GM23338 (cell line): ENCODE measurements at regions not wholly inside any gene's neighbourhood (a gene's known extent, or its start where the extent isn't known, plus 50 kb on each side); places are given as distances from the start of the nearest gene placed in this dataset.

Source experiments
- ATAC-seq: fragments of 200-7000 bp; cut with Tn5 transposase; 3 replicates; pipeline ENCODE4 v1.9.1; 2020
- DNase-seq: peaks from one replicate; pipeline ENCODE4 v3.0.0-alpha.2; 2015; ENCODE audit warnings: low spot score
- H2AFZ ChIP-seq: fragments of 200-600 bp; sonication (generic); 2 replicates; pipeline ENCODE4 v1.8.0; 2016; ENCODE audit warnings: antibody characterized with exemption, mild to moderate bottlenecking, moderate library complexity
- H3F3A ChIP-seq: fragments of 200-600 bp; sonication (generic); replicated peaks from 2 replicates; pipeline ENCODE4 v1.8.0; 2017; ENCODE audit warnings: antibody characterized with exemption, mixed run types, low read depth
- H3K27ac ChIP-seq: fragments of 200-600 bp; sonication (generic); 2 replicates; pipeline ENCODE4 v1.6.1; 2016; ENCODE audit warnings: low read depth
- H3K27me3 ChIP-seq: fragments of 200-600 bp; sonication (generic); 2 replicates; pipeline ENCODE4 v1.8.0; 2016; ENCODE audit warnings: mild to moderate bottlenecking, mixed run types, moderate library complexity; ENCODE audit not compliant: insufficient read depth
- H3K36me3 ChIP-seq: fragments of 200-600 bp; sonication (generic); 2 replicates; pipeline ENCODE4 v1.8.0; 2016; ENCODE audit warnings: mild to moderate bottlenecking; ENCODE audit not compliant: insufficient read depth
- H3K4me1 ChIP-seq: fragments of 200-600 bp; sonication (generic); 2 replicates; pipeline ENCODE4 v1.8.0; 2016; ENCODE audit warnings: mild to moderate bottlenecking, moderate library complexity; ENCODE audit not compliant: insufficient read depth
- H3K4me2 ChIP-seq: fragments of 200-600 bp; sonication (generic); 2 replicates; pipeline ENCODE4 v1.7.1; 2017; ENCODE audit warnings: mixed run types
- H3K4me3 ChIP-seq: fragments of 200-600 bp; sonication (generic); 2 replicates; pipeline ENCODE4 v1.6.1; 2016; ENCODE audit warnings: mixed run types
- H3K79me2 ChIP-seq: fragments of 200-600 bp; sonication (generic); replicated peaks from 2 replicates; pipeline ENCODE4 v1.8.0; 2017; ENCODE audit warnings: mild to moderate bottlenecking; ENCODE audit not compliant: insufficient read depth
- H3K9me2 ChIP-seq: fragments of 200-600 bp; sonication (generic); 2 replicates; pipeline ENCODE4 v1.8.0; 2017; ENCODE audit not compliant: insufficient read depth
- H4K20me1 ChIP-seq: fragments of 200-600 bp; sonication (generic); replicated peaks from 2 replicates; pipeline ENCODE4 v1.8.0; 2017; ENCODE audit warnings: mild to moderate bottlenecking; ENCODE audit not compliant: insufficient read depth
- H3K27ac Mint-ChIP-seq: 2 replicates; pipeline ENCODE4 v1.8.0; 2020; ENCODE audit warnings: inconsistent platforms, mild to moderate bottlenecking, moderate library complexity, mixed read lengths
- H3K27me3 Mint-ChIP-seq: 3 replicates; pipeline ENCODE4 v1.8.0; 2022; ENCODE audit warnings: low read depth, mild to moderate bottlenecking, moderate library complexity, mixed read lengths, inconsistent platforms; ENCODE audit not compliant: insufficient read depth, poor library complexity
- H3K36me3 Mint-ChIP-seq: 3 replicates; pipeline ENCODE4 v1.8.0; 2021; ENCODE audit warnings: low read depth, mild to moderate bottlenecking, inconsistent platforms, moderate library complexity, mixed read lengths
- H3K4me1 Mint-ChIP-seq: 3 replicates; pipeline ENCODE4 v1.8.0; 2020; ENCODE audit warnings: mild to moderate bottlenecking, inconsistent platforms, mixed read lengths
- H3K4me3 Mint-ChIP-seq: 3 replicates; pipeline ENCODE4 v1.8.0; 2021; ENCODE audit warnings: moderate library complexity, mild to moderate bottlenecking, inconsistent platforms, mixed read lengths
- H3K9me3 Mint-ChIP-seq: 3 replicates; pipeline ENCODE4 v1.8.0; 2020; ENCODE audit warnings: moderate library complexity, mild to moderate bottlenecking, inconsistent platforms, mixed read lengths
- CTCF ChIP-seq, 2 experiments: fragments of 200-600 bp in 1 of 2; sonication (generic) in 1 of 2; conservative IDR thresholded peaks; 2 replicates each; pipeline versions ENCODE4 v1.5.1 to v1.6.1; 2016 to 2017; ENCODE audit warnings: antibody characterized with exemption in 2 of 2, low read depth in 2 of 2, mild to moderate bottlenecking in 2 of 2, moderate library complexity in 1 of 2
- ETS1 ChIP-seq: IDR thresholded peaks from 2 replicates; pipeline ENCODE4 v1.6.1; 2016; ENCODE audit warnings: antibody characterized with exemption
- EZH2 ChIP-seq: fragments of 200-600 bp; sonication (generic); IDR thresholded peaks from one replicate; pipeline ENCODE4 v1.8.0; 2017; ENCODE audit warnings: antibody characterized with exemption, mild to moderate bottlenecking, low read depth; ENCODE audit not compliant: unreplicated experiment
- EZH2phosphoT487 ChIP-seq: fragments of 200-600 bp; sonication (generic); IDR thresholded peaks from one replicate; pipeline ENCODE4 v1.8.1; 2018; ENCODE audit warnings: antibody characterized with exemption; ENCODE audit not compliant: unreplicated experiment
- JUNB ChIP-seq: IDR thresholded peaks from one replicate; pipeline ENCODE4 v1.6.1; 2016; ENCODE audit warnings: antibody characterized with exemption; ENCODE audit not compliant: unreplicated experiment
- REST ChIP-seq: IDR thresholded peaks from one replicate; pipeline ENCODE4 v1.6.1; 2018; ENCODE audit warnings: antibody characterized with exemption; ENCODE audit not compliant: unreplicated experiment
- ZNF331 ChIP-seq: fragments of 250-450 bp; sonication (Bioruptor Pico); IDR thresholded peaks from 2 replicates; pipeline ENCODE4 v1.5.0; 2020; ENCODE audit warnings: low read depth, mild to moderate bottlenecking, moderate library complexity

- TF ChIP-seq JUNB, result no peak
Observed at GRCh38 chr7:101687791-101688182, 58.7 kb upstream of the MYL10 start (continued).

- no peak overlapping the region for H3K4me3 Mint-ChIP-seq
- Histone ChIP-seq H3K4me3 (peak overlapping the region; percentile 39; the same call in 1 of the 2 replicates), H3K79me2 (no peaks in the 10 kb centered on the region), H3K27me3 (no peaks in the 10 kb centered on the region), H3K4me2 (peak overlapping the region; percentile 74), H4K20me1 (no peaks in the 10 kb centered on the region), H3K9me2 (no peaks in the 10 kb centered on the region), H3K4me1 (no peaks in the 10 kb centered on the region), H3K36me3 (no peaks in the 10 kb centered on the region), H3F3A (0 out of 2 replicates have a peak, but pooled peaks cover 3% of the 10 kb centered on the region), H3K27ac (no peak overlapping the region), H2AFZ (peak overlapping the region; percentile 93)
- TF ChIP-seq REST (no peak), CTCF (conservative IDR thresholded peaks at IDR 0.05; ENCODE audit: low read depth in 2 of 2) (peak; percentile 75 to 86)
- peaks cover 5% of the 10 kb centered on the region for H3K27me3 Mint-ChIP-seq
- DNase-seq (peak; percentile 85), ATAC-seq (peak; percentile 96)
- H3K36me3 Mint-ChIP-seq, result no peaks in the 10 kb centered on the region
- no peak overlapping the region for H3K27ac Mint-ChIP-seq
- H3K4me1 Mint-ChIP-seq, result peaks cover 2% of the 10 kb centered on the region
- no peaks in the 10 kb centered on the region; the same call in 2 of the 3 replicates for H3K9me3 Mint-ChIP-seq
Observed at GRCh38 chr7:101688183-101688831, 59.2 kb upstream of the MYL10 start.

GRCh38 chr7:101688995-101689907 lies 60.2 kb upstream of the MYL10 start:
- DNase-seq (no peak), ATAC-seq (no peak)
- Histone ChIP-seq H3F3A (0 out of 2 replicates have a peak, but pooled peaks cover 3% of the 10 kb centered on the region), H4K20me1 (no peaks in the 10 kb centered on the region), H3K9me2 (no peaks in the 10 kb centered on the region), H3K27ac (no peak overlapping the region), H2AFZ (0 out of 2 replicates have a peak overlapping the region, but pooled peaks have one; percentile 63), H3K79me2 (no peaks in the 10 kb centered on the region), H3K4me1 (no peaks in the 10 kb centered on the region), H3K4me3 (peak overlapping the region; percentile 39; the same call in 1 of the 2 replicates), H3K27me3 (no peaks in the 10 kb centered on the region), H3K36me3 (no peaks in the 10 kb centered on the region), H3K4me2 (no peak overlapping the region)
- Mint-ChIP-seq H3K4me1 (peaks cover 2% of the 10 kb centered on the region), H3K4me3 (no peak overlapping the region), H3K36me3 (no peaks in the 10 kb centered on the region), H3K27me3 (peaks cover 5% of the 10 kb centered on the region), H3K27ac (no peak overlapping the region), H3K9me3 (no peaks in the 10 kb centered on the region; the same call in 2 of the 3 replicates)
- TF ChIP-seq REST (no peak), ETS1 (no peak), EZH2 (no peak), EZH2phosphoT487 (no peak), ZNF331 (no peak)
